H1 (cell line): ENCODE measurements at regions not wholly inside any gene's neighbourhood (a gene's known extent, or its start where the extent isn't known, plus 50 kb on each side); places are given as distances from the start of the nearest gene placed in this dataset.

ENCODE experiments used
- ASH2L ChIP-seq: fragments of 200-600, 300-600 bp; sonication (generic); IDR thresholded peaks from one replicate; pipeline ENCODE4 v1.7.1; 2017; ENCODE audit warnings: low read length
- CEBPB ChIP-seq: IDR thresholded peaks from 2 replicates; pipeline ENCODE4 v1.6.1; 2012; ENCODE audit warnings: low read depth, low read length
- EP300 ChIP-seq, 2 experiments: IDR thresholded peaks; 1 replicate in 1 of 2; 2 replicates in 1 of 2; pipeline ENCODE4 v1.6.1; 2011 to 2012; ENCODE audit warnings: low read depth in 2 of 2, low read length in 2 of 2, mild to moderate bottlenecking in 2 of 2, borderline replicate concordance in 1 of 2, inconsistent platforms in 1 of 2, moderate library complexity in 1 of 2
- EZH2 ChIP-seq: fragments of 200-600 bp; sonication (generic); IDR thresholded peaks from 2 replicates; pipeline ENCODE4 v1.7.1; 2012; ENCODE audit warnings: low read depth, mild to moderate bottlenecking, moderate library complexity, low read length, inconsistent platforms; ENCODE audit not compliant: severe bottlenecking
- JUN ChIP-seq: IDR thresholded peaks from 2 replicates; pipeline ENCODE4 v1.6.1; 2011; ENCODE audit warnings: low read depth, mild to moderate bottlenecking, improper control_type of control experiment, low read length
- JUND ChIP-seq: IDR thresholded peaks from 2 replicates; pipeline ENCODE4 v1.6.1; 2011; ENCODE audit warnings: mild to moderate bottlenecking, improper control_type of control experiment, low read length
- POLR2AphosphoS5 ChIP-seq: IDR thresholded peaks from 2 replicates; pipeline ENCODE4 v1.6.1; 2011; ENCODE audit warnings: low read depth, low read length
- RAD21 ChIP-seq, 2 experiments: IDR thresholded peaks in 1 of 2; conservative IDR thresholded peaks in 1 of 2; 2 replicates each; pipeline ENCODE4 v1.6.1; 2011; ENCODE audit warnings: low read depth in 2 of 2, low read length in 2 of 2, improper control_type of control experiment in 1 of 2, inconsistent platforms in 1 of 2, mild to moderate bottlenecking in 1 of 2, moderate library complexity in 1 of 2
- SP1 ChIP-seq: IDR thresholded peaks from 2 replicates; pipeline ENCODE4 v1.6.1; 2011; ENCODE audit warnings: low read depth, low read length
- TAF1 ChIP-seq: IDR thresholded peaks from 2 replicates; pipeline ENCODE4 v1.6.1; 2011; ENCODE audit warnings: mild to moderate bottlenecking, low read depth, low read length
- ZNF274 ChIP-seq: IDR thresholded peaks from 2 replicates; pipeline ENCODE4 v1.7.0; 2012; ENCODE audit warnings: low read length, borderline replicate concordance; ENCODE audit errors: extremely low read depth
- TF ChIP-seq, protein P1 (sequence below), 3 experiments: IDR thresholded peaks; 1 replicate in 2 of 3; 2 replicates in 1 of 3; pipeline versions ENCODE4 v1.5.1 to v1.6.1; 2011; ENCODE audit warnings: low read length in 3 of 3, mild to moderate bottlenecking in 3 of 3, inconsistent platforms in 2 of 3, low read depth in 1 of 3, moderate library complexity in 1 of 3; ENCODE audit not compliant: insufficient read depth in 1 of 3; ENCODE audit errors: control extremely low read depth in 1 of 3

DNA sequence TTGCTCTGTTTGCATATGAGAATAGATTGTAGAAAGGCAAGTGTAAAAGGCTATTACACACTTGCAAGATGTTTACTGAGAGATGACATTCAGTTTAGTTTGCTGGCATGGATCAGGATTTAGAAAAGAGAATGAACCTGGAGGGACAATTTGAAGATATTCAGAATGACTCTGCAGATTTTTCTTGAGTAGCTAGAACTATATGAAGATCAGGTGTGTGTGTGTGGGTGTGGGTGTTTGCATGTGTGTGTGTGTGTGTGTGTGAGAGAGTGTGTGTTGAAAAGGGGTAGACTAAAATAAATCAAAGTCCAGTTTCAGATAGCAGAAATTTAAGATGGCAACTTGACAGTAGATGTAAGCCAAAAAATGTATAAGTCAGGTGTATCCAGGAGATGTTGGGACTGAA lies 74.0 kb upstream of the ANXA1 start:
- TF ChIP-seq, protein P1, sequence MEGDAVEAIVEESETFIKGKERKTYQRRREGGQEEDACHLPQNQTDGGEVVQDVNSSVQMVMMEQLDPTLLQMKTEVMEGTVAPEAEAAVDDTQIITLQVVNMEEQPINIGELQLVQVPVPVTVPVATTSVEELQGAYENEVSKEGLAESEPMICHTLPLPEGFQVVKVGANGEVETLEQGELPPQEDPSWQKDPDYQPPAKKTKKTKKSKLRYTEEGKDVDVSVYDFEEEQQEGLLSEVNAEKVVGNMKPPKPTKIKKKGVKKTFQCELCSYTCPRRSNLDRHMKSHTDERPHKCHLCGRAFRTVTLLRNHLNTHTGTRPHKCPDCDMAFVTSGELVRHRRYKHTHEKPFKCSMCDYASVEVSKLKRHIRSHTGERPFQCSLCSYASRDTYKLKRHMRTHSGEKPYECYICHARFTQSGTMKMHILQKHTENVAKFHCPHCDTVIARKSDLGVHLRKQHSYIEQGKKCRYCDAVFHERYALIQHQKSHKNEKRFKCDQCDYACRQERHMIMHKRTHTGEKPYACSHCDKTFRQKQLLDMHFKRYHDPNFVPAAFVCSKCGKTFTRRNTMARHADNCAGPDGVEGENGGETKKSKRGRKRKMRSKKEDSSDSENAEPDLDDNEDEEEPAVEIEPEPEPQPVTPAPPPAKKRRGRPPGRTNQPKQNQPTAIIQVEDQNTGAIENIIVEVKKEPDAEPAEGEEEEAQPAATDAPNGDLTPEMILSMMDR (IDR thresholded peaks at IDR 0.05; ENCODE audit: control extremely low read depth in 1 of 3, insufficient read depth in 1 of 3, low read depth in 1 of 3, low read length in 3 of 3): no peak
- TF ChIP-seq TAF1: no peak
- TF ChIP-seq JUND: no peak
- no peak for TF ChIP-seq RAD21 (IDR thresholded peaks at IDR 0.05 in 1 of 2, conservative IDR thresholded peaks at IDR 0.05 in 1 of 2; ENCODE audit: low read depth in 2 of 2, low read length in 2 of 2)
- TF ChIP-seq EZH2: no peak
- no peak for TF ChIP-seq ZNF274
- no peak for TF ChIP-seq SP1
- no peak for TF ChIP-seq EP300 (IDR thresholded peaks at IDR 0.05; ENCODE audit: borderline replicate concordance in 1 of 2, low read depth in 2 of 2, low read length in 2 of 2)
- TF ChIP-seq JUN: no peak
- TF ChIP-seq POLR2AphosphoS5: no peak
- no peak for TF ChIP-seq CEBPB
- TF ChIP-seq ASH2L: no peak
